Astrocyte (in vitro differentiated cells and primary cell): ENCODE measurements at regions not wholly inside any gene's neighbourhood (a gene's known extent, or its start where the extent isn't known, plus 50 kb on each side); places are given as distances from the start of the nearest gene placed in this dataset.
"Not testable (repeated sequence)": the region's sequence is repeated elsewhere in the genome, so short reads cannot be mapped to it uniquely, and the experiment has no call there.

Source experiments
- DNase-seq: peaks from one replicate; pipeline ENCODE4 v3.0.0-alpha.2; 2010; ENCODE audit warnings: low read depth
- FAIRE-seq: peaks from 2 replicates; lab custom pipeline; 2011; peaks lifted over from hg19 to GRCh38; lab: Jason Lieb, UNC
- H2AFZ ChIP-seq: 2 replicates; pipeline ENCODE4 v1.6.0; 2012; ENCODE audit warnings: low read depth, low read length, inconsistent platforms
- H3K27ac ChIP-seq: 2 replicates; pipeline ENCODE4 v1.5.1; 2011; ENCODE audit warnings: low read depth, low read length, inconsistent platforms
- H3K27me3 ChIP-seq: 2 replicates; pipeline ENCODE4 v1.6.0; 2011; ENCODE audit warnings: low read length, inconsistent platforms; ENCODE audit not compliant: insufficient read depth
- H3K36me3 ChIP-seq: 2 replicates; pipeline ENCODE4 v1.5.1; 2011; ENCODE audit warnings: low read length, inconsistent platforms; ENCODE audit not compliant: insufficient read depth
- H3K4me1 ChIP-seq: 2 replicates; pipeline ENCODE4 v1.5.1; 2011; ENCODE audit warnings: low read length, inconsistent platforms; ENCODE audit not compliant: insufficient read depth
- H3K4me2 ChIP-seq: 2 replicates; pipeline ENCODE4 v1.6.0; 2012; ENCODE audit warnings: low read length, inconsistent platforms
- H3K4me3 ChIP-seq: 2 replicates; pipeline ENCODE4 v1.5.1; 2011; ENCODE audit warnings: low read depth, mild to moderate bottlenecking, low read length, inconsistent platforms; ENCODE audit not compliant: insufficient read depth
- H3K79me2 ChIP-seq: 2 replicates; pipeline ENCODE4 v1.6.0; 2012; ENCODE audit warnings: mild to moderate bottlenecking, low read length, inconsistent platforms; ENCODE audit not compliant: insufficient read depth
- H3K9ac ChIP-seq: 2 replicates; pipeline ENCODE4 v1.6.0; 2012; ENCODE audit warnings: mild to moderate bottlenecking, low read length, inconsistent platforms
- H3K9me3 ChIP-seq: 2 replicates; pipeline ENCODE4 v1.5.1; 2012; ENCODE audit warnings: low read depth, mild to moderate bottlenecking, low read length, inconsistent platforms; ENCODE audit not compliant: insufficient read depth
- H4K20me1 ChIP-seq: 2 replicates; pipeline ENCODE4 v1.6.0; 2012; ENCODE audit warnings: low read length, inconsistent platforms; ENCODE audit not compliant: insufficient read depth
- H3K27ac Mint-ChIP-seq: one replicate; pipeline ENCODE4 v1.8.0; 2021; ENCODE audit warnings: mild to moderate bottlenecking, mixed read lengths; ENCODE audit not compliant: unreplicated experiment
- H3K27me3 Mint-ChIP-seq: one replicate; pipeline ENCODE4 v1.8.0; 2021; ENCODE audit warnings: low read depth, mixed read lengths; ENCODE audit not compliant: unreplicated experiment
- H3K36me3 Mint-ChIP-seq: one replicate; pipeline ENCODE4 v1.8.0; 2021; ENCODE audit warnings: low read depth, mixed read lengths; ENCODE audit not compliant: unreplicated experiment
- H3K4me1 Mint-ChIP-seq: one replicate; pipeline ENCODE4 v1.8.0; 2021; ENCODE audit warnings: low read depth, mixed read lengths; ENCODE audit not compliant: unreplicated experiment
- H3K4me3 Mint-ChIP-seq: one replicate; pipeline ENCODE4 v1.8.0; 2021; ENCODE audit warnings: mild to moderate bottlenecking, moderate library complexity, mixed read lengths; ENCODE audit not compliant: unreplicated experiment
- H3K9me3 Mint-ChIP-seq: one replicate; pipeline ENCODE4 v1.8.0; 2021; ENCODE audit warnings: mild to moderate bottlenecking, mixed read lengths; ENCODE audit not compliant: unreplicated experiment
- CTCF ChIP-seq: IDR thresholded peaks from 2 replicates; pipeline ENCODE4 v1.5.1; 2011; ENCODE audit warnings: low read depth, mild to moderate bottlenecking, inconsistent platforms, low read length, moderate library complexity; ENCODE audit not compliant: insufficient read depth
- EZH2 ChIP-seq: IDR thresholded peaks from 2 replicates; pipeline ENCODE4 v1.6.1; 2012; ENCODE audit warnings: mild to moderate bottlenecking, low read length, inconsistent platforms; ENCODE audit not compliant: insufficient read depth

GRCh38 chr17:22229821-22230220, 537.5 kb downstream of the KCNJ18 start:
- H3K27me3 ChIP-seq, H3K27ac Mint-ChIP-seq, H3K36me3 Mint-ChIP-seq, H4K20me1 ChIP-seq, H3K36me3 ChIP-seq, H2AFZ ChIP-seq, H3K9me3 Mint-ChIP-seq, H3K4me1 ChIP-seq, DNase-seq, H3K9ac ChIP-seq, H3K4me3 ChIP-seq, H3K4me3 Mint-ChIP-seq, H3K27me3 Mint-ChIP-seq, H3K27ac ChIP-seq, H3K79me2 ChIP-seq, FAIRE-seq, H3K4me2 ChIP-seq, H3K9me3 ChIP-seq: not testable (repeated sequence)
- H3K4me1 Mint-ChIP-seq = peaks cover 21% of the 10 kb centered on the region

- TF ChIP-seq CTCF = no peak
- no peak for TF ChIP-seq EZH2
- H3K4me1 ChIP-seq = no peaks in the 10 kb centered on the region
- Mint-ChIP-seq H3K4me1 (peaks cover 2% of the 10 kb centered on the region), H3K36me3 (no peaks in the 10 kb centered on the region), H3K27ac (no peak overlapping the region), H3K4me3 (no peak overlapping the region), H3K27me3 (no peaks in the 10 kb centered on the region), H3K9me3 (peaks cover 7% of the 10 kb centered on the region)
- H3K79me2 ChIP-seq = no peaks in the 10 kb centered on the region
- DNase-seq = no peak
- H3K27ac ChIP-seq = no peak overlapping the region
- H3K4me3 ChIP-seq = no peak overlapping the region
- no peaks in the 10 kb centered on the region for H3K9me3 ChIP-seq
- no peak overlapping the region for H3K9ac ChIP-seq
- no peak overlapping the region for H2AFZ ChIP-seq
- no peaks in the 10 kb centered on the region for H3K36me3 ChIP-seq
- H4K20me1 ChIP-seq = no peaks in the 10 kb centered on the region
- H3K4me2 ChIP-seq = no peak overlapping the region
- no peak for FAIRE-seq
- H3K27me3 ChIP-seq = no peaks in the 10 kb centered on the region
These were observed 541.1 kb downstream of the KCNJ18 start for GRCh38 chr17:22233382-22233781.

- no peak for TF ChIP-seq EZH2
- TF ChIP-seq CTCF = no peak
These were observed 550.1 kb downstream of the KCNJ18 start for GRCh38 chr17:22242472-22242871.

More at GRCh38 chr17:22242472-22242871, 550.1 kb downstream of the KCNJ18 start:
- H3K36me3 Mint-ChIP-seq = no peaks in the 10 kb centered on the region
- no peaks in the 10 kb centered on the region for H3K9me3 Mint-ChIP-seq
- H3K4me2 ChIP-seq = no peak overlapping the region
- H3K36me3 ChIP-seq = no peaks in the 10 kb centered on the region
- H3K79me2 ChIP-seq = no peaks in the 10 kb centered on the region
- no peak overlapping the region for H3K27ac ChIP-seq
- no peaks in the 10 kb centered on the region for H3K4me1 ChIP-seq
- no peak overlapping the region for H3K4me3 ChIP-seq
- H3K4me1 Mint-ChIP-seq = no peaks in the 10 kb centered on the region
- no peaks in the 10 kb centered on the region for H4K20me1 ChIP-seq
- no peak overlapping the region for H3K27ac Mint-ChIP-seq
- H3K27me3 ChIP-seq = no peaks in the 10 kb centered on the region
- H3K27me3 Mint-ChIP-seq = no peaks in the 10 kb centered on the region
- no peak overlapping the region for H3K4me3 Mint-ChIP-seq
- no peak overlapping the region for H3K9ac ChIP-seq
- H3K9me3 ChIP-seq = no peaks in the 10 kb centered on the region
- FAIRE-seq (no peak), DNase-seq (no peak)
- no peak overlapping the region for H2AFZ ChIP-seq
